ENCODE measurements at regions not wholly inside any gene's neighbourhood (a gene's known extent, or its start where the extent isn't known, plus 50 kb on each side); places are given as distances from the start of the nearest gene placed in this dataset.

DNA sequence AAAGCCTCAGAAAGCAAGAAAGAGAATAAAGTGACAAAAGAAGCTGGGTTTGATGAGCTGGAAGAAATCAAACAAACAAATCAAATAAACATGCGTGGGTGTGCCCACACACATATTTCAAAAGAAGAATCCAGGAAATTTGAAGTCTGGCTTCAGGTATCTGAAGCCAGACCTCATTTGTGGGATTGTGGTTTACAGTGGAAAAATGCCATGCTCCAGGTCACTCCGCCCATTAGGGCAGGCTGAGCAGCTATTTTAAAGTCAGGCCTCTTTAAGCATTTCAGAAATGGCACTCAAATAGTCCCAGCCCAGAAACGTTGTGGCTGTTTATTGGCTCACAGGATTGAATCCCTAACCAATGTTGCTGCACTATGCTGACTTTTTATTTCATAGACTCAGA, 226.1 kb upstream of the F9 start:
- TF ChIP-seq POLR2A (IDR thresholded peaks at IDR 0.05) = no peak
- TF ChIP-seq CTCF (IDR thresholded peaks at IDR 0.05) = no peak
- Histone ChIP-seq H3K27me3 (no peaks in the 10 kb centered on the region), H3K9me3 (no peaks in the 10 kb centered on the region), H3K27ac (no peak overlapping the region), H3K4me1 (no peaks in the 10 kb centered on the region), H3K4me3 (no peak overlapping the region), H3K36me3 (no peaks in the 10 kb centered on the region)
- intact Hi-C loops (cut with DNase I) = no loop called here
- 17% methylated on average over 3 of the region's 3 CpGs for WGBS (ENCODE audit: insufficient coverage, low coverage, low lambda C conversion rate, missing lambda C conversion rate)
- ATAC-seq = no peak
- DNase-seq = no peak

DNA sequence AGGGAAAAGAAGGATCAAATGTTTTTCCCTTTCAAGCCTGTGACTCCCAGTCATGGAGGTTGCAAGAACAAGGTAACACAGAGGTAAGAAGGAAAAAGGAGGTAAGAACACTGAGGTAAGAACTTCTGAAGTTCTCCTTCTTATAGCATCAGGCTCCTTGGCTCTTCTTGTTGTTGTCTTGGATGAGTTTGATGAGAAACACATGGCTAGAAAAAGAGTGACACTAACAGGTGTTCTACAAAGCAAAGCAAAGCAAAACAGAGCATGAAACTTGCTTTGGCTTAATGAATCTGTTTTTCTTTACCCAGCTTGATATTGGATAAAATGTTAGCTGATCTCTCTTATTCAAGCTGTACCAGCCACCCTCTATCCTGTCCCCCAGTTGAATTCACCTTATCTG, 231.2 kb upstream of the F9 start:
- intact Hi-C loops (cut with DNase I) = no loop called here
- no peak for ATAC-seq
- H3K9me3 ChIP-seq = no peaks in the 10 kb centered on the region
- H3K4me1 ChIP-seq = no peaks in the 10 kb centered on the region
- no peak overlapping the region for H3K4me3 ChIP-seq
- H3K27me3 ChIP-seq = no peaks in the 10 kb centered on the region
- no peaks in the 10 kb centered on the region for H3K36me3 ChIP-seq
- TF ChIP-seq POLR2A (IDR thresholded peaks at IDR 0.05) = no peak
- TF ChIP-seq CTCF (IDR thresholded peaks at IDR 0.05) = no peak
- H3K27ac ChIP-seq = no peak overlapping the region
- no peak for DNase-seq

DNA sequence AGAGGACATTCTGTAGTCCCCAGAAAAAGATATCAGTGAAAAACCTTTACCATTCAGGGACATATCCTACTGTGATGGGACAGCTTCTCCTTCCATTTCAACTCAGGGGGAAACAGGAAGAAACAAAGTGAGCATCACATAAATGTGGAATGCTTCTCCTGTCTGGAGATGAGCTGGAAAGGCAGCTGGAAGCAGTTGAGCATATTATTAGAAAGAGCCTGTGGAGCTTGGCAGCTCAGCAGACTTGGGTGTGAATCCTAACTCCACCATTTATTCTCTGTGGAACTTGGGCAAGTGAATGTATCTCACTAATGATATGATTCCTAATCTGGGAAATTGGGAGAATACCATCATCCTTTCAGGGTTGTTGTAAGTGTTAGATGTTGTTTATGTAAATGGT, 232.1 kb upstream of the F9 start:
- Histone ChIP-seq H3K4me1 (no peaks in the 10 kb centered on the region), H3K27me3 (no peaks in the 10 kb centered on the region), H3K36me3 (no peaks in the 10 kb centered on the region), H3K4me3 (no peak overlapping the region), H3K9me3 (no peaks in the 10 kb centered on the region), H3K27ac (no peak overlapping the region)
- TF ChIP-seq CTCF (IDR thresholded peaks at IDR 0.05) = no peak
- no peak for TF ChIP-seq POLR2A (IDR thresholded peaks at IDR 0.05)
- intact Hi-C loops (cut with DNase I) = no loop called here
- ATAC-seq (no peak), DNase-seq (no peak)

GRCh38 chrX:139297638-139298037, 232.9 kb upstream of the F9 start:
- H3K9me3 ChIP-seq = no peaks in the 10 kb centered on the region
- WGBS (ENCODE audit: insufficient coverage, low coverage, low lambda C conversion rate, missing lambda C conversion rate) = 57% methylated on average over 1 of the region's 1 CpG
- no peaks in the 10 kb centered on the region for H3K4me1 ChIP-seq
- no peaks in the 10 kb centered on the region for H3K27me3 ChIP-seq
- H3K4me3 ChIP-seq = no peak overlapping the region
- H3K27ac ChIP-seq = no peak overlapping the region
- ATAC-seq (no peak), DNase-seq (no peak)
- H3K36me3 ChIP-seq = no peaks in the 10 kb centered on the region
- intact Hi-C loops (cut with DNase I) = no loop called here
- TF ChIP-seq CTCF (IDR thresholded peaks at IDR 0.05) (no peak), POLR2A (IDR thresholded peaks at IDR 0.05) (no peak)

DNA sequence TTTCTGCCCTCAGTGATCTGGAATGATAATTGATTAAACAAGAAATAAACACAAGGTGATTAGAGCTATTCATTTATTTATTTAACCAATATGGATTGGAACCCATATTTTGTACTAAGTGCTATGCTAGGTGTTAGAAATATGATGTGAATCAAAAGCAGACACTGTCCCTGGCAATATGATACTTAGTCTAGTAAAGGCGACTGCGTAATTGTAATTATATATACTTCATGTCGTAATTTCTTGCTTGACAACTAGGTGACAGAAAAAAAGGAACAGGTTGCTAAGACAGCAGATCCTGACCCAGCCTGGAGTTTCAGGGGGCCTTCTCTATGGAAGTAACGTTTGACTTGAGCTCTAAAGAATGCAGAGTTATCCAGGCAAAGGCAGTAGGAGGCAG, 236.5 kb upstream of the F9 start:
- no peaks in the 10 kb centered on the region for H3K9me3 ChIP-seq
- TF ChIP-seq CTCF (IDR thresholded peaks at IDR 0.05) (no peak), POLR2A (IDR thresholded peaks at IDR 0.05) (no peak)
- H3K36me3 ChIP-seq = no peaks in the 10 kb centered on the region
- no peak overlapping the region for H3K4me3 ChIP-seq
- H3K27me3 ChIP-seq = no peaks in the 10 kb centered on the region
- intact Hi-C loops (cut with DNase I) = no loop called here
- 79% methylated on average over 4 of the region's 4 CpGs for WGBS (ENCODE audit: insufficient coverage, low coverage, low lambda C conversion rate, missing lambda C conversion rate)
- no peaks in the 10 kb centered on the region for H3K4me1 ChIP-seq
- ATAC-seq (no peak), DNase-seq (no peak)
- no peak overlapping the region for H3K27ac ChIP-seq
